Endothelial cell of umbilical vein (primary cell): ENCODE measurements at regions not wholly inside any gene's neighbourhood (a gene's known extent, or its start where the extent isn't known, plus 50 kb on each side); places are given as distances from the start of the nearest gene placed in this dataset.

Experiments used
- BruUV-seq: library from RNA; stranded (reverse); fragments of 400-500 nt; replicated peaks from 2 replicates; lab custom pipeline; 2021; lab: Mats Ljungman, UMichigan
- CTCF ChIA-PET: fragments of 300-600, 350-600 bp; sonication (Branson Sonifier 250); formaldehyde crosslinking; loops from one replicate; lab custom pipeline; 2021; ENCODE audit warnings: antibody characterized with exemption, inconsistent platforms; lab: Charles Lee
- POLR2A ChIA-PET: fragments of 300-600, 350-600 bp; sonication (Branson Sonifier 250); formaldehyde crosslinking; loops from one replicate; lab custom pipeline; 2021; ENCODE audit warnings: antibody characterized with exemption, inconsistent platforms; lab: Charles Lee
- DNase-seq: peaks from one replicate; pipeline ENCODE4 v3.0.0-alpha.2; 2011; ENCODE audit warnings: low read depth, low spot score
- FAIRE-seq: peaks from 2 replicates; lab custom pipeline; 2011; peaks lifted over from hg19 to GRCh38; lab: Jason Lieb, UNC
- H2AFZ ChIP-seq: 2 replicates; pipeline ENCODE4 v1.6.0; 2012; ENCODE audit warnings: low read depth, low read length, control low read depth, inconsistent platforms
- H3K27ac ChIP-seq: 2 replicates; pipeline ENCODE4 v1.5.1; 2011; ENCODE audit warnings: low read depth, mild to moderate bottlenecking, control low read depth, low read length, moderate library complexity; ENCODE audit not compliant: insufficient read depth
- H3K27me3 ChIP-seq, 2 experiments: 2 replicates each; pipeline versions ENCODE4 v1.6.0 to v1.6.1; 2011; ENCODE audit warnings: low read length in 2 of 2, mixed read lengths in 1 of 2; ENCODE audit not compliant: control insufficient read depth in 2 of 2, insufficient read depth in 2 of 2
- H3K36me3 ChIP-seq, 2 experiments: 2 replicates in 1 of 2; 3 replicates in 1 of 2; pipeline ENCODE4 v1.5.1; 2011; ENCODE audit warnings: low read length in 2 of 2, mild to moderate bottlenecking in 1 of 2, moderate library complexity in 1 of 2; ENCODE audit not compliant: control insufficient read depth in 2 of 2, insufficient read depth in 2 of 2; ENCODE audit errors: extremely low read depth in 1 of 2
- H3K4me1 ChIP-seq: 3 replicates; pipeline ENCODE4 v1.5.1; 2011; ENCODE audit warnings: mild to moderate bottlenecking, low read length; ENCODE audit not compliant: control insufficient read depth, insufficient read depth; ENCODE audit errors: extremely low read depth
- H3K4me2 ChIP-seq: 2 replicates; pipeline ENCODE4 v1.6.1; 2011; ENCODE audit warnings: low read length, control low read depth, mixed read lengths; ENCODE audit not compliant: insufficient read depth
- H3K4me3 ChIP-seq, 3 experiments: fragments of 200-600 bp in 1 of 3; sonication (generic), shearing (Covaris generic) in 1 of 3; replicated peaks in 1 of 3; 2 replicates each; pipeline ENCODE4 v1.5.1; 2011 to 2016; ENCODE audit warnings: control low read depth in 3 of 3, low read length in 3 of 3, mild to moderate bottlenecking in 2 of 3, inconsistent platforms in 1 of 3, low read depth in 1 of 3, moderate library complexity in 1 of 3; ENCODE audit not compliant: insufficient read depth in 1 of 3
- H3K79me2 ChIP-seq: 2 replicates; pipeline ENCODE4 v1.6.0; 2012; ENCODE audit warnings: low read length, inconsistent platforms; ENCODE audit not compliant: control insufficient read depth, insufficient read depth
- H3K9ac ChIP-seq: replicated peaks from 2 replicates; pipeline ENCODE3; 2011; ENCODE audit warnings: low read length, control low read depth; ENCODE audit not compliant: insufficient read depth; ENCODE audit errors: extremely low read depth
- H3K9me1 ChIP-seq: replicated peaks from 3 replicates; pipeline ENCODE4 v1.6.0; 2011; ENCODE audit warnings: mild to moderate bottlenecking, low read length; ENCODE audit not compliant: control insufficient read depth, insufficient read depth; ENCODE audit errors: extremely low read depth
- H3K9me3 ChIP-seq: replicated peaks from 2 replicates; pipeline ENCODE4 v1.5.1; 2012; ENCODE audit warnings: low read length, inconsistent platforms; ENCODE audit not compliant: control insufficient read depth, insufficient read depth
- H4K20me1 ChIP-seq: replicated peaks from 2 replicates; pipeline ENCODE3; 2011; ENCODE audit warnings: mild to moderate bottlenecking, low read length; ENCODE audit not compliant: control insufficient read depth, insufficient read depth; ENCODE audit errors: extremely low read depth
- EZH2 ChIP-seq: IDR thresholded peaks from 2 replicates; pipeline ENCODE4 v1.6.1; 2012; ENCODE audit warnings: borderline replicate concordance, low read depth, mild to moderate bottlenecking, moderate library complexity, low read length, inconsistent platforms; ENCODE audit not compliant: severe bottlenecking
- FOS ChIP-seq: IDR thresholded peaks from 2 replicates; pipeline ENCODE4 v1.6.1; 2011; ENCODE audit warnings: mild to moderate bottlenecking, low read length, moderate library complexity, borderline replicate concordance; ENCODE audit not compliant: insufficient read depth
- GATA2 ChIP-seq: IDR thresholded peaks from 2 replicates; pipeline ENCODE4 v1.7.0; 2011; ENCODE audit warnings: low read depth, mild to moderate bottlenecking, moderate library complexity, mixed read lengths, low read length; ENCODE audit not compliant: insufficient read length, insufficient read depth
- JUN ChIP-seq: IDR thresholded peaks from 2 replicates; pipeline ENCODE4 v1.6.1; 2011; ENCODE audit warnings: borderline replicate concordance, low read depth; ENCODE audit not compliant: insufficient read length, insufficient read depth
- MAX ChIP-seq: IDR thresholded peaks from 2 replicates; pipeline ENCODE4 v1.6.1; 2011; ENCODE audit not compliant: insufficient read depth, insufficient read length
- MYC ChIP-seq: IDR thresholded peaks from one replicate; pipeline ENCODE4 v1.6.1; 2011; ENCODE audit warnings: mild to moderate bottlenecking, low read depth, low read length
- POLR2A ChIP-seq: IDR thresholded peaks from 2 replicates; pipeline ENCODE4 v1.6.1; 2012; ENCODE audit warnings: low read depth, mild to moderate bottlenecking, control low read depth, low read length
- POLR2AphosphoS5 ChIP-seq: IDR thresholded peaks from 2 replicates; pipeline ENCODE4 v1.6.1; 2012; ENCODE audit warnings: low read depth, mild to moderate bottlenecking, control low read depth, low read length, moderate library complexity; ENCODE audit not compliant: insufficient read depth
- dilution Hi-C: fragments of 300-500 bp; cut with MboI; formaldehyde crosslinking; loops from one replicate; pipeline ENCODE4 v1.15.0; 2019; ENCODE audit warnings: low sequenced_read_pairs; ENCODE audit not compliant: extremely low pct_ligation_motif_present
- intact Hi-C: fragments of 100-400 bp; cut with micrococcal nuclease; formaldehyde crosslinking; loops from one replicate; pipeline ENCODE4 v1.10.0; 2022
- TF ChIP-seq, protein P1 (sequence below), 2 donors: IDR thresholded peaks; 1 replicate in 1 of 2; 2 replicates in 1 of 2; pipeline ENCODE4 v1.5.1; 2011; ENCODE audit warnings: low read length in 2 of 2, mild to moderate bottlenecking in 2 of 2, moderate library complexity in 2 of 2, control low read depth in 1 of 2, inconsistent platforms in 1 of 2, low read depth in 1 of 2; ENCODE audit not compliant: insufficient read depth in 1 of 2; ENCODE audit errors: extremely low read depth in 1 of 2

GRCh38 chr9:3066591-3066990 lies 222.7 kb upstream of the PUM3 start:
- Histone ChIP-seq H2AFZ (no peak overlapping the region), H3K4me2 (no peak overlapping the region), H4K20me1 (no peaks in the 10 kb centered on the region), H3K9me1 (no peaks in the 10 kb centered on the region), H3K36me3 (no peaks in the 10 kb centered on the region), H3K9me3 (no peaks in the 10 kb centered on the region), H3K79me2 (no peaks in the 10 kb centered on the region), H3K4me1 (no peaks in the 10 kb centered on the region), H3K27ac (no peak overlapping the region), H3K27me3 (no peaks in the 10 kb centered on the region), H3K9ac (no peak overlapping the region), H3K4me3 (no peak overlapping the region)
- CTCF ChIA-PET: no interaction called here
- dilution Hi-C loops (no loop called here), intact Hi-C loops (no loop called here)
- FAIRE-seq (no peak), DNase-seq (no peak)
- POLR2A ChIA-PET: no interaction called here
- TF ChIP-seq JUN (no peak), POLR2AphosphoS5 (no peak), FOS (no peak)
- BruUV-seq: no TSS peak

- no peak overlapping the region for H2AFZ ChIP-seq
- CTCF ChIA-PET: no interaction called here
Observed at GRCh38 chr9:3059781-3060468, 216.0 kb upstream of the PUM3 start.

More at GRCh38 chr9:3059781-3060468, 216.0 kb upstream of the PUM3 start:
- FAIRE-seq: no peak
- intact Hi-C loops (no loop called here), dilution Hi-C loops (no loop called here)
- Histone ChIP-seq H3K9ac (no peak overlapping the region), H4K20me1 (no peaks in the 10 kb centered on the region), H3K4me3 (no peak overlapping the region), H3K4me2 (no peak overlapping the region), H3K79me2 (no peaks in the 10 kb centered on the region), H3K36me3 (no peaks in the 10 kb centered on the region), H3K27me3 (no peaks in the 10 kb centered on the region), H3K27ac (no peak overlapping the region), H3K9me3 (no peaks in the 10 kb centered on the region), H3K4me1 (no peaks in the 10 kb centered on the region), H3K9me1 (no peaks in the 10 kb centered on the region)
- TF ChIP-seq GATA2 (no peak), POLR2AphosphoS5 (no peak), MYC (no peak), MAX (no peak), EZH2 (no peak), POLR2A (no peak), FOS (no peak), JUN (no peak)
- TF ChIP-seq, protein P1, sequence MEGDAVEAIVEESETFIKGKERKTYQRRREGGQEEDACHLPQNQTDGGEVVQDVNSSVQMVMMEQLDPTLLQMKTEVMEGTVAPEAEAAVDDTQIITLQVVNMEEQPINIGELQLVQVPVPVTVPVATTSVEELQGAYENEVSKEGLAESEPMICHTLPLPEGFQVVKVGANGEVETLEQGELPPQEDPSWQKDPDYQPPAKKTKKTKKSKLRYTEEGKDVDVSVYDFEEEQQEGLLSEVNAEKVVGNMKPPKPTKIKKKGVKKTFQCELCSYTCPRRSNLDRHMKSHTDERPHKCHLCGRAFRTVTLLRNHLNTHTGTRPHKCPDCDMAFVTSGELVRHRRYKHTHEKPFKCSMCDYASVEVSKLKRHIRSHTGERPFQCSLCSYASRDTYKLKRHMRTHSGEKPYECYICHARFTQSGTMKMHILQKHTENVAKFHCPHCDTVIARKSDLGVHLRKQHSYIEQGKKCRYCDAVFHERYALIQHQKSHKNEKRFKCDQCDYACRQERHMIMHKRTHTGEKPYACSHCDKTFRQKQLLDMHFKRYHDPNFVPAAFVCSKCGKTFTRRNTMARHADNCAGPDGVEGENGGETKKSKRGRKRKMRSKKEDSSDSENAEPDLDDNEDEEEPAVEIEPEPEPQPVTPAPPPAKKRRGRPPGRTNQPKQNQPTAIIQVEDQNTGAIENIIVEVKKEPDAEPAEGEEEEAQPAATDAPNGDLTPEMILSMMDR (IDR thresholded peaks at IDR 0.05; ENCODE audit: extremely low read depth in 1 of 2, insufficient read depth in 1 of 2, low read depth in 1 of 2, low read length in 2 of 2): no peak
- DNase-seq: no peak
- POLR2A ChIA-PET: no interaction called here
- no TSS peak for BruUV-seq
